K562 (cell line): ENCODE measurements at regions not wholly inside any gene's neighbourhood (a gene's known extent, or its start where the extent isn't known, plus 50 kb on each side); places are given as distances from the start of the nearest gene placed in this dataset.

Experiments
- ATAC-seq: fragments of 200-7000 bp; cut with Tn5 transposase; 3 replicates; pipeline ENCODE4 v1.9.1; 2020; ENCODE audit warnings: moderate library complexity
- BruUV-seq: library from RNA; stranded (reverse); fragments of 400-500 nt; replicated peaks from 2 replicates; lab custom pipeline; 2021; lab: Mats Ljungman, UMichigan
- CTCF ChIA-PET: fragments of 300-600 bp; formaldehyde crosslinking; extraction: SDS; loops from one replicate; lab custom pipeline; 2021; ENCODE audit warnings: low intra/inter-chr PET ratio; lab: Yijun Ruan, JAX
- POLR2A ChIA-PET: fragments of 300-600, 350-650 bp; sonication (Branson Sonifier 250); formaldehyde crosslinking; extraction: SDS; loops from one replicate; lab custom pipeline; 2021; ENCODE audit warnings: antibody characterized with exemption, inconsistent platforms; lab: Yijun Ruan, JAX
- DNase-seq, 4 experiments: peaks; one replicate each; pipeline versions ENCODE4 v3.0.0 to v3.0.0-alpha.2; 2011 to 2018; ENCODE audit warnings: low spot score in 3 of 4, mixed read lengths in 3 of 4; ENCODE audit errors: extremely low read depth in 1 of 4
- FAIRE-seq: peaks from 2 replicates; lab custom pipeline; 2011; peaks lifted over from hg19 to GRCh38; lab: Jason Lieb, UNC
- H2AFZ ChIP-seq: 2 replicates; pipeline ENCODE4 v1.6.0; 2011; ENCODE audit warnings: low read depth, low read length, control low read depth, inconsistent platforms
- H3K27ac ChIP-seq: fragments of 200-600 bp; 3 replicates; pipeline ENCODE4 v1.8.0; 2011; ENCODE audit warnings: low read depth, mild to moderate bottlenecking, control low read depth, inconsistent platforms, low read length, moderate library complexity, mixed read lengths; ENCODE audit errors: extremely low read depth
- H3K27me3 ChIP-seq, 2 experiments: fragments of 300-600 bp in 1 of 2; 2 replicates in 1 of 2; 3 replicates in 1 of 2; pipeline versions ENCODE4 v1.6.0 to v1.8.0; 2011; ENCODE audit warnings: inconsistent platforms in 2 of 2, low read length in 2 of 2, mild to moderate bottlenecking in 1 of 2, mixed read lengths in 1 of 2, moderate library complexity in 1 of 2; ENCODE audit not compliant: control insufficient read depth in 2 of 2, insufficient read depth in 2 of 2
- H3K36me3 ChIP-seq: fragments of 300-600 bp; 3 replicates; pipeline ENCODE4 v1.8.0; 2011; ENCODE audit warnings: mild to moderate bottlenecking, low read length, inconsistent platforms; ENCODE audit not compliant: control insufficient read depth, insufficient read depth
- H3K4me1 ChIP-seq, 2 experiments: fragments of 200-600 bp in 1 of 2; replicated peaks in 1 of 2; 2 replicates in 1 of 2; 3 replicates in 1 of 2; pipeline versions ENCODE4 v1.5.1 to v1.8.0; 2011; ENCODE audit warnings: inconsistent platforms in 2 of 2, low read length in 2 of 2, mild to moderate bottlenecking in 1 of 2, mixed read lengths in 1 of 2, moderate library complexity in 1 of 2; ENCODE audit not compliant: control insufficient read depth in 2 of 2, insufficient read depth in 2 of 2
- H3K4me2 ChIP-seq: 2 replicates; pipeline ENCODE4 v1.6.1; 2011; ENCODE audit warnings: low read length, control low read depth, inconsistent platforms, mixed read lengths; ENCODE audit not compliant: insufficient read depth
- H3K4me3 ChIP-seq: fragments of 200-600 bp; sonication (generic), shearing (Covaris generic); 2 replicates; pipeline ENCODE4 v1.5.1; 2016; ENCODE audit warnings: control low read depth, inconsistent platforms
- H3K79me2 ChIP-seq: fragments of 200-600 bp; 3 replicates; pipeline ENCODE4 v1.8.0; 2011; ENCODE audit warnings: low read length, inconsistent platforms; ENCODE audit not compliant: control insufficient read depth, insufficient read depth
- H3K9ac ChIP-seq, 2 experiments: 2 replicates each; pipeline versions ENCODE4 v1.6.0 to v1.6.1; 2011; ENCODE audit warnings: low read depth in 2 of 2, low read length in 2 of 2, control low read depth in 1 of 2, inconsistent platforms in 1 of 2, mild to moderate bottlenecking in 1 of 2, mixed read lengths in 1 of 2; ENCODE audit not compliant: insufficient read depth in 1 of 2
- H3K9me1 ChIP-seq: one replicate; pipeline ENCODE4 v1.6.0; 2011; ENCODE audit warnings: inconsistent platforms, mild to moderate bottlenecking, low read length, moderate library complexity; ENCODE audit not compliant: control insufficient read depth, insufficient read depth
- H3K9me3 ChIP-seq: replicated peaks from 2 replicates; pipeline ENCODE4 v1.5.1; 2011; ENCODE audit warnings: low read depth, low read length, inconsistent platforms; ENCODE audit not compliant: control insufficient read depth, insufficient read depth
- H4K20me1 ChIP-seq: replicated peaks from 2 replicates; pipeline ENCODE4 v1.6.1; 2011; ENCODE audit warnings: low read length, inconsistent platforms, mixed read lengths; ENCODE audit not compliant: control insufficient read depth, insufficient read depth
- ARID2 ChIP-seq: fragments of 450-650 bp; IDR thresholded peaks from 2 replicates; pipeline ENCODE4 v1.6.1; 2017; ENCODE audit warnings: antibody characterized with exemption, mild to moderate bottlenecking
- CAMTA2 ChIP-seq: fragments of 250-450 bp; sonication (Bioruptor Pico); conservative IDR thresholded peaks from 2 replicates; pipeline ENCODE4 v1.5.1; 2022
- ESRRB ChIP-seq: fragments of 250-450 bp; sonication (Bioruptor Pico); IDR thresholded peaks from 2 replicates; pipeline ENCODE4 v1.5.0; 2020; ENCODE audit warnings: mild to moderate bottlenecking, moderate library complexity, borderline replicate concordance
- FOSL1 ChIP-seq: fragments of 200-800 bp; sonication (Bioruptor generic); conservative IDR thresholded peaks from 2 replicates; pipeline ENCODE4 v1.6.1; 2016; ENCODE audit warnings: missing genetic modification characterization, missing compliant biosample characterization
- FOXJ2 ChIP-seq: fragments of 200-800 bp; sonication (Bioruptor generic); IDR thresholded peaks from 2 replicates; pipeline ENCODE4 v1.6.1; 2016; ENCODE audit warnings: missing genetic modification characterization, missing compliant biosample characterization
- NFE2 ChIP-seq: IDR thresholded peaks from 2 replicates; pipeline ENCODE4 v1.6.1; 2014; ENCODE audit warnings: antibody characterized with exemption, low read depth
- PCBP2 ChIP-seq: fragments of 200-400 bp; formaldehyde crosslinking; IDR thresholded peaks from 2 replicates; pipeline ENCODE4 v1.6.1; 2018; ENCODE audit warnings: low read length, low read depth, mild to moderate bottlenecking, moderate library complexity; ENCODE audit not compliant: poor library complexity, severe bottlenecking
- PTRF ChIP-seq: fragments of 450-650 bp; IDR thresholded peaks from 2 replicates; pipeline ENCODE4 v1.6.1; 2016; ENCODE audit warnings: mild to moderate bottlenecking, missing genetic modification characterization, missing compliant biosample characterization
- ZNF165 ChIP-seq: fragments of 250-450 bp; sonication (Bioruptor Pico); IDR thresholded peaks from 2 replicates; pipeline ENCODE4 v1.4.0; 2020; ENCODE audit warnings: borderline replicate concordance
- ZNF785 ChIP-seq: fragments of 250-450 bp; sonication (Bioruptor Pico); IDR thresholded peaks from 2 replicates; pipeline ENCODE4 v1.4.0; 2020; ENCODE audit warnings: mild to moderate bottlenecking
- WGBS: fragments of 100-300 bp; shearing (Covaris generic); methylation state at CpG from one replicate; pipeline ENCODE4 v1.1.6; 2016; ENCODE audit warnings: low coverage, mixed read lengths; ENCODE audit not compliant: insufficient coverage; ENCODE audit errors: missing lambda C conversion rate; 5-methylcytosine and 5-hydroxymethylcytosine counted together
- in situ Hi-C: fragments of 300-500 bp; cut with MboI; formaldehyde crosslinking; loops from 4 replicates; pipeline ENCODE4 v1.15.0; 2018; ENCODE audit warnings: inconsistent platforms, mixed read lengths
- intact Hi-C: fragments of 100-400 bp; cut with micrococcal nuclease; formaldehyde crosslinking; loops from 2 replicates; pipeline ENCODE4 v1.14.2; 2022
- TF ChIP-seq, protein P1 (sequence below): fragments of 250-450 bp; sonication (Bioruptor Pico); IDR thresholded peaks from 2 replicates; pipeline ENCODE4 v1.5.0; 2020; ENCODE audit warnings: mild to moderate bottlenecking
- TF ChIP-seq, protein P2 (sequence below): IDR thresholded peaks from 2 replicates; pipeline ENCODE4 v1.6.1; 2011; ENCODE audit warnings: borderline replicate concordance, low read depth, mild to moderate bottlenecking, moderate library complexity, low read length; ENCODE audit not compliant: insufficient read depth, poor library complexity, severe bottlenecking
- TF ChIP-seq, protein P3 (sequence below): fragments of 450-650 bp; formaldehyde crosslinking; IDR thresholded peaks from 2 replicates; pipeline ENCODE4 v1.4.0; 2020; ENCODE audit warnings: mild to moderate bottlenecking, moderate library complexity

DNA sequence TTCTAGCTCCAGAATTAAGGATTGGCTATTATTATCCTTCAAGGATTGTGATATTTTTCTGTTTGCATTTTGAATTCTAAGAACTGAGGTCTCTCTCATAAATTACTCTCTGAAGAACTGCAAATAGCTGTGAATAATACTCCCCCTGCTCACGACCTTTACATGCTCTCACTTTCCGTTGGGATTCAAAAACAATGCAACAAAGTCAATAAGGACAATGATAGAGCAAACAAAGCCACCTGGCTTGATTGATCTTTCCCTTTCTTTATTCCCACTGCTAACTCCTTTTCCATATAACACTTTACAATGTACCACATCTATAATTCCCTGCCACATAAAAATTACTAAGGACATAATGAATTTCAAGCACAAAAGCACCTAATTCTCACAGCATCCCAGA lies 523.0 kb upstream of the CA10 start:
- H4K20me1 ChIP-seq: no peaks in the 10 kb centered on the region
- no peak overlapping the region for H3K27ac ChIP-seq
- CTCF ChIA-PET: no interaction called here
- H3K27me3 ChIP-seq: no peaks in the 10 kb centered on the region
- no peak for FAIRE-seq
- POLR2A ChIA-PET: no interaction called here
- intact Hi-C loops: no loop called here
- no peak overlapping the region for H3K4me3 ChIP-seq
- H3K4me2 ChIP-seq: no peak overlapping the region
- no peak overlapping the region for H2AFZ ChIP-seq
- H3K4me1 ChIP-seq: no peaks in the 10 kb centered on the region
- ATAC-seq: no peak
- H3K9me1 ChIP-seq: no peaks in the 10 kb centered on the region
- no peak overlapping the region for H3K9ac ChIP-seq
- H3K36me3 ChIP-seq: no peaks in the 10 kb centered on the region
- no peak for DNase-seq
- H3K79me2 ChIP-seq: no peaks in the 10 kb centered on the region
- TF ChIP-seq FOXJ2: no peak
- no peak for TF ChIP-seq ZNF785
- TF ChIP-seq PCBP2: no peak
- TF ChIP-seq ESRRB (CRISPR knock-in tag): no peak
- TF ChIP-seq, protein P1, sequence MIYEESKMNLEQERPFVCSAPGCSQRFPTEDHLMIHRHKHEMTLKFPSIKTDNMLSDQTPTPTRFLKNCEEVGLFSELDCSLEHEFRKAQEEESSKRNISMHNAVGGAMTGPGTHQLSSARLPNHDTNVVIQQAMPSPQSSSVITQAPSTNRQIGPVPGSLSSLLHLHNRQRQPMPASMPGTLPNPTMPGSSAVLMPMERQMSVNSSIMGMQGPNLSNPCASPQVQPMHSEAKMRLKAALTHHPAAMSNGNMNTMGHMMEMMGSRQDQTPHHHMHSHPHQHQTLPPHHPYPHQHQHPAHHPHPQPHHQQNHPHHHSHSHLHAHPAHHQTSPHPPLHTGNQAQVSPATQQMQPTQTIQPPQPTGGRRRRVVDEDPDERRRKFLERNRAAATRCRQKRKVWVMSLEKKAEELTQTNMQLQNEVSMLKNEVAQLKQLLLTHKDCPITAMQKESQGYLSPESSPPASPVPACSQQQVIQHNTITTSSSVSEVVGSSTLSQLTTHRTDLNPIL (CRISPR knock-in tag): no peak
- TF ChIP-seq NFE2: no peak
- TF ChIP-seq ZNF165 (CRISPR knock-in tag): no peak
- TF ChIP-seq, protein P2, sequence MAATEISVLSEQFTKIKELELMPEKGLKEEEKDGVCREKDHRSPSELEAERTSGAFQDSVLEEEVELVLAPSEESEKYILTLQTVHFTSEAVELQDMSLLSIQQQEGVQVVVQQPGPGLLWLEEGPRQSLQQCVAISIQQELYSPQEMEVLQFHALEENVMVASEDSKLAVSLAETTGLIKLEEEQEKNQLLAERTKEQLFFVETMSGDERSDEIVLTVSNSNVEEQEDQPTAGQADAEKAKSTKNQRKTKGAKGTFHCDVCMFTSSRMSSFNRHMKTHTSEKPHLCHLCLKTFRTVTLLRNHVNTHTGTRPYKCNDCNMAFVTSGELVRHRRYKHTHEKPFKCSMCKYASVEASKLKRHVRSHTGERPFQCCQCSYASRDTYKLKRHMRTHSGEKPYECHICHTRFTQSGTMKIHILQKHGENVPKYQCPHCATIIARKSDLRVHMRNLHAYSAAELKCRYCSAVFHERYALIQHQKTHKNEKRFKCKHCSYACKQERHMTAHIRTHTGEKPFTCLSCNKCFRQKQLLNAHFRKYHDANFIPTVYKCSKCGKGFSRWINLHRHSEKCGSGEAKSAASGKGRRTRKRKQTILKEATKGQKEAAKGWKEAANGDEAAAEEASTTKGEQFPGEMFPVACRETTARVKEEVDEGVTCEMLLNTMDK: no peak
- TF ChIP-seq CAMTA2: no peak
- no peak for TF ChIP-seq PTRF (tag)
- TF ChIP-seq, protein P3, sequence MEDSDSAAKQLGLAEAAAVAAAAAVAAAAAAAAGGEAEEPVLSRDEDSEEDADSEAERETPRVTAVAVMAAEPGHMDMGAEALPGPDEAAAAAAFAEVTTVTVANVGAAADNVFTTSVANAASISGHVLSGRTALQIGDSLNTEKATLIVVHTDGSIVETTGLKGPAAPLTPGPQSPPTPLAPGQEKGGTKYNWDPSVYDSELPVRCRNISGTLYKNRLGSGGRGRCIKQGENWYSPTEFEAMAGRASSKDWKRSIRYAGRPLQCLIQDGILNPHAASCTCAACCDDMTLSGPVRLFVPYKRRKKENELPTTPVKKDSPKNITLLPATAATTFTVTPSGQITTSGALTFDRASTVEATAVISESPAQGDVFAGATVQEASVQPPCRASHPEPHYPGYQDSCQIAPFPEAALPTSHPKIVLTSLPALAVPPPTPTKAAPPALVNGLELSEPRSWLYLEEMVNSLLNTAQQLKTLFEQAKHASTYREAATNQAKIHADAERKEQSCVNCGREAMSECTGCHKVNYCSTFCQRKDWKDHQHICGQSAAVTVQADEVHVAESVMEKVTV (CRISPR knock-in tag): no peak
- TF ChIP-seq FOSL1: no peak
- TF ChIP-seq ARID2: no peak
- TF ChIP-seq, all 486 proteins: peak for 0
- in situ Hi-C loops: no loop called here
- no peaks in the 10 kb centered on the region for H3K9me3 ChIP-seq
- 0% methylated on average over 2 of the region's 2 CpGs for WGBS
- BruUV-seq: no TSS peak
